RCC 7860 (cell line): ENCODE measurements at regions not wholly inside any gene's neighbourhood (a gene's known extent, or its start where the extent isn't known, plus 50 kb on each side); places are given as distances from the start of the nearest gene placed in this dataset.
A peak's percentile ranks its signal among the peaks of the same experiment; 100 is the strongest.
"Not testable (repeated sequence)": the region's sequence is repeated elsewhere in the genome, so short reads cannot be mapped to it uniquely, and the experiment has no call there.

Experiments
- DNase-seq: peaks from one replicate; pipeline ENCODE4 v3.0.0-alpha.2; 2015; ENCODE audit warnings: low spot score
- FAIRE-seq: peaks from 2 replicates; lab custom pipeline; 2012; peaks lifted over from hg19 to GRCh38; lab: Jason Lieb, UNC

DNA sequence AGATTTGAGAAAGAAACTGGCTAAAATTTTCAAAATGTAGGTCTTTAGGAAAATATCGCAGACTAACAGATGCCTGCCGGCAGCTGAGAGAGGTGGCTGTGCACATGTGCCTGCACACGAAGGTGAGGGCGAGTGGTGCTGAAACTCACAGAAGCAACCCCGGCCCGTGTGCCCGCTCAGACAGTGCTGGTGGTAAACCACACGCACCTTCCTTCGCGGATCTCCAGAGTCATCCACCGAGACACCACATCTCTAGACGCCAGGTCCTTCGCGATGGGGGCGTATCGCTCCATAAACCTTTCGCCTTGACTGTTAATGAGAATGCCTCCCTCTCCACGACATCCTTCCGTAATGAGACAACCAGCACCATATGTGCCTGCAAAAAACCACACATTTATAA lies 68.5 kb upstream of the TNK2 start:
- FAIRE-seq, DNase-seq: not testable (repeated sequence)

DNA sequence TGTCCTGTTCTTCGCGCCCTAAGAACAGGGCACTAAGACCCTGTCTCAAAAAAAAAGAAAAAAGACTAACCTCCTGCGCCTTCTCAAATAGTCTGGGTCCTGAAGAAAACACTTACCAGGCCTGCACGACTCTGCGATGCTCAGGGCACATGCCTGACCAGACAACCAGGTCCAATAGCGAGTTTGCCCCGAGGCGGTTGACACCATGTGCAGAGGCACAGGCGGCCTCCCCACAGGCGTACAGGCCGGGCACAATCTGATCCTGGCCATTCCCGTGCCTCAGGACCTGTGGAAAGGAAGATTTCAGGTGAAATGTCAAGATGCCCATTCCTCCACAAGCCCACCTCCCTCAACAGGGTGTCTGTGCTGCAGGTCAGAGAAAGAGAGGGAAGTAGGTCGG lies 65.9 kb upstream of the TNK2 start:
- DNase-seq, FAIRE-seq: not testable (repeated sequence)

DNA sequence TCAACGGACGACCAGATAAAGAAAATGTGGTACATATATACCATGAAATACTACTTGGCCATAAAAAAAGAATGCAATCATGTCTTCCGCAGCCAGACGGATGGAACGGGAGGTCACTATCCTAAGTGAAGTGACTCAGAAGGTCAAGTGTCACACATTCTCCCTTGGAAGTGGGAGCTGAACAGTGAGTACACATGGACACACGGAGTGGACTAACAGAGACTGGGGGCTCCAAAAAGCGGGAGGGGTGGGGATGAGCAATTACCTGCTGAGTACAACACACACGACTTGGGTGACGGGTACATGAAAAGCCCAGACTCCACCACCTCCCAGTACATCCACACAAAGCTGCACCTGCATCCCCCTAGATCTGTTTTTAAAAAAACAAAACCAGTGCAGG lies 62.5 kb upstream of the TNK2 start:
- not testable (repeated sequence) for FAIRE-seq

DNA sequence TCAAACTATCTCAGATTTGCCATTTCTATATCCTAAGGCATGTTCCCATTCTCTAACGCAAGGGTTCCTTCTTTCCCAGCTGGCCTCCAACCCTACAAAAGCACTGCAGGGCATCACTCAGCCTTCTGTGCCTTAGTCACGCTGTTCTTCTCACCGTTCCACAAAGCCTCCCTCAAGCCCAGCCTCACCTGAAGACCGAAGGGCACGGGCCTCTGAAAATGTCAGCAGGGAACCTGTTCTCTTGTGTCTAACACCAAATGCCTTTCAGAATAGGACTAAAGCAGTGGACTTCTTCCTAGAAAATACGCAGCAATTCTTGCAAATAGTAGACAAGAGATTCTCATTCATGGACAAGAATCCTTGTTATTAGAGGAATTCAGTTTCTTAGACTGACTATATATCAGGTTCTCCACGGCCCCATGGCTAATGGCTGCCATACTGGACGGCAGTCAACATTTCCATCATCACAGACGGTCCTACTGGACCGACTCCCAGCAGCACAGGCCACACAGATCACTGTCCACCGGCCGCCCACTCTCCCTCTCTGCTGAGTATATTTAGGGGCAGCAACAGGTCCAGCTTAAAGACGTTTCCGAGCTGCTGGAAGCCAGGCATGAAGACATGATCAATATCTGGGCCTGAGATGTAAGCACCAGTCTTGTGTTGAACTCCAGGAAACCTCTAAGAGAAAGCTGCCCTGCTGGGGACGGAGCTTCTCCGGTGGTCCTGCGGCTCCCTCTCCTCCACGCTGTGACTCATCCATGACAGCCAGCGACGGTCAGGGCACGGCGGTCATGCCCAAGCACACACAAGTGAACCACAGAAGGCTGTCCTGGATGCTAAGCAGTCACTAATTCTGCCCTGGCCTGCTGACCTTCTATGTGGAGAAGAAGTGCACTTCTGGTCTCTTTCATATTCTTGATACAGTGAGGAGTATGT lies 61.8 kb upstream of the TNK2 start:
- not testable (repeated sequence) for FAIRE-seq, DNase-seq

More for the DNA sequence above, 62.5 kb upstream of the TNK2 start:
- DNase-seq = not testable (repeated sequence)

DNA sequence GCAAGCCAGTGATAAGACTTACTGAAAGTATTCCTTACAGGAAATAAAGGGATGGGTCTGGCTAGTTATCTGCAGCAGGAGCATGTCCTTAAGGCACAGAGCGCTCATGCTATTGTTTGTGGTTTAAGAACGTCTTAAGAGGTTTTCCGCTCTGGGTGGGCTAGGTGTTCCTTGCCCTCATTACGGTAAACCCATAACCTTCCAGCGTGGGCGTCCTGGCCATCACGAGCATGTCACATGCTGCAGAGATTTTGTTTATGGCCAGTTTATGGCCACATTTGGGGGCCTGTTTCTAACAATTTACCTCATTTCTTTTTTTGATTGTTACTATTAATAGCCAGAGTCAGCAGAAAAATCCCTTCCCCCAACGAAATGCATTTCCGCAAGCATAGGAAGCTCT lies 61.0 kb upstream of the TNK2 start:
- not testable (repeated sequence) for DNase-seq, FAIRE-seq

DNA sequence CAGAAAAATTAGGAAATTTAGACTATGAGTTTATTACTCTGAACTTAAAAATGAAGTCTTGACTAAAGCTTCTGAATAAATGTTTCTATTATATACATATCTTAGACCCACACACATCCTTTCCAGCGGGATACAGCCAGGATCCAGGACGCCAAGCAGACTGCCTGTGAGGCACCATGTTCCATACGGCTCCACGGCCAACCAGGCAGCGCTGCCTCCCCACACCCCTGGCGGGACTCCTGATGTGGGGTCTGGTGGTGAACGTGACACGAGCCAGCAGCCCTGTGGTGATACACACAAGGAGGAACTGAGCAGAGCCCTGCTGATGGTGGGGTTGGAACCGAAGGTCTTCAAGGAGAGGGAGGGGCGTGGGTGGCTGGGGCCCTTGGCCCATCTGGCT lies 59.8 kb upstream of the TNK2 start:
- DNase-seq = not testable (repeated sequence)

DNA sequence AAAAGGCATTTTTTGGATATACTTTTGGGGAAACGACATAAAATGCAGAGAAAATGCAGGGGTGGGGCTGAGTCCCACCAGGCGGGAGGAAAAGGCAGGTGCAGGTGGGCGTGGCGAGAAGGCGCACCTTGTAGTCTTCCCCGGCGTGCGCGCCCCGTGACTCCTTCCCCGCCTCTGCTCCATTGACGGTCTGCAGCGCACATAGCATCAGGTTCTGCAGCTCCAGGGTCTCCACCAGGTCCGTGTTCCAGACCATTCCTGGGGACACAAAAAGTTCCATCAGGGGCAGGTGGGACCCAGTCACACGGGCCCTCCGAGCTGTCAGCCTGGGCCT lies 59.0 kb upstream of the TNK2 start:
- FAIRE-seq, DNase-seq: not testable (repeated sequence)

More for the DNA sequence above, 59.8 kb upstream of the TNK2 start:
- FAIRE-seq = not testable (repeated sequence)

DNA sequence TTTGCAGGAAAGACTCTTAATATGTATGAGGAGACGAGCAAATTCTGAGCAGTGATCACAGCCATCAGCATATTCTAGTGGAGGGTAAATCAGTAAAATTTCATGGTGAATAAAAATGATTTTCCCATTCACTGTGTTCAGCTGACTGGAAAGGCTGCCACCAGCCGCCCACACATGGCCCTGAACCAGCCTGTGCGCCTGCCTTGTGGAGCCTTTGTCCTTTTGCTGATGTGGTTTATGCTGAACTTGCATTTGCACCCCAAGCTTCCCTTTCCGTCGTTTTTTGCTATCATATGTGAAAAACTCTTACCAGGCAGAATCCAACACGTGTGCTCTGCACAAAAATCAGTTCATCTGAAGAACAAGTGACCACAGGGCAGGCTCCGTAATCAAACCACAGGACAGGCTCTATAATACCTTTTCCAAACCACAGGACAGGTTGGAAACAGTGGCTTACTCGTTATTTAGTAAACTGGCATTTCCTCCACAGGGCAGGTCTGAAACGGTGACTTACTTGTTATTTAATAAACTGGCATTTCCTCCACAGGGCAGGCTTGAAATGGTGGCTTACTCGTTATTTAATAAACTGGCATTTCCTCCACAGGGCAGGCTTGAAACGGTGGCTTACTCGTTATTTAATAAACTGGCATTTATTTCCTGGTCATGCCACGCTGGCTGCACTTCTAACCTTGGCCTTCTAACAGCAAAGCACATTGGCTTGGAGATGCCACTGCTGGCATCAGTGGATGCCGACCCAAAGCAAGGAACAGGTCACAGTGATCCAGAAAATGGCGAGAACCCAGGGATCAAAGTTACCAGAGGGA lies 58.4 kb upstream of the TNK2 start:
- DNase-seq, FAIRE-seq: not testable (repeated sequence)

DNA sequence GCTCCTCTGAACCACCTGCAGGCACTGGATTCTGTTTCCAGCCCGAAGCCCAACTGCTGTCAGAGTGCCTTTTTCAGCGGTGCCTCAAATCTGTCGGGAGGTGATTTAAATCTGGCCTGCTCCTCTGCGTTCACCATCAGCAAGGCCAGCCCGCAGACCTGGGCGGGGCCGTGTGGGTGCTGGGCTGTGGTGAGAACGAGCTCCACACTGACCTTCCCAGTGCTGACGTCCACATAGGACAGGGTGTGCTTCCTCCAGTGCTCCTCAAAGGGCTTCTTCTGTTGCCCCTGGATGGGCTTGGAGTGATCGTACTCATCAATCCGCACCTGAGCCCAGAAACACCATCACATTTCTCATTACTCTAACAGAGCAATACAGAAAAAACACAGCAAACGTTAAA lies 56.9 kb upstream of the TNK2 start:
- not testable (repeated sequence) for FAIRE-seq, DNase-seq

DNA sequence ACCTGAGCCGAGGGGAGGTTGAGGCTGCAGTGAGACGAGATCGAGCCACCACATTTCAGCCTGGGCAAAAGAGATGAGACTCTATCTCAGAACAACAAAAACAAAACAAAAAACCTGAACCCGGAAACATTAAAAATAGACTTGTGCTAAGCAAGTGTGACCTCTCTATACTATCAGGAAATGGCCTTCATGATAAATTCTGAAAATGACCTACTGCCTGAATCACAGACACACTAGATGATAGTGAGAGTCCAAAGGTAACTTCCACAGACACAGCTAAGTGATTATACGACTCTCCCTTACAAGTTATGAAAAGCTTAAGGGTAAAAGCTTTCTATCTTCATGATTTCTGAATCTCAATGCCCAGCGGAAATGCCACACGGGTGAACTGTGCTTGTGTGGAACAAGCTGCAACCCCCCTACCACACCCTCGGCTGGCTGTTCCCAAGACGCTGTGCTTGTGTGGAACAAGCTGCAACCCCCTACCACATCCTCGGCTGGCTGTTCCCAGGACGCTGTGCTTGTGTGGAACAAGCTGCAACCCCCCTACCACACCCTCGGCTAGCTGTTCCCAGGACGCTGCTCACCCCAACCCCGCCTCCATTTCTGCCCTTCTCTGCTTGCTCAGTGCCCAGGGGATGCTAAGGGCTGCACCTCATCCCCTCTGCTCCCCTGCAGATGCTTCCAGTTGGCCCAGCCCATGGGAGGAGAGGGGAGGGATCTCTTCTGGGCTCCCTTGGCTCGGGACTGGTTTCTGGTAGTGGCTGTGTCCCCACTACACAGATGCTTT lies 56.2 kb upstream of the TNK2 start:
- not testable (repeated sequence) for FAIRE-seq, DNase-seq

DNA sequence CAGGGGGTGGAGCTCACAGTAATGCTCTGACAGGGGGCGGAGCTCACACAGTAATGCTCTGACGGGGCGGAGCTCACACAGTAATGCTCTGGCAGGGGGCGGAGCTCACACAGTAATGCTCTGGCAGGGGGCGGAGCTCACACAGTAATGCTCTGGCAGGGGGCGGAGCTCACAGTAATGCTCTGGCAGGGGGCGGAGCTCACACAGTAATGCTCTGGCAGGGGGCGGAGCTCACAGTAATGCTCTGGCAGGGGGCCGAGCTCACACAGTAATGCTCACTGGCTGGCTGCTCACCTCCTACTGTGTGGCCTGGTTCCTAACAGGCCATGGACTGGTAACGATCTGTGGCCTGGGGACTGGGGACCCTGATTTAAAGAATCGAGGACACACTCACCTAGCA lies 53.9 kb upstream of the TNK2 start:
- not testable (repeated sequence) for FAIRE-seq, DNase-seq

DNA sequence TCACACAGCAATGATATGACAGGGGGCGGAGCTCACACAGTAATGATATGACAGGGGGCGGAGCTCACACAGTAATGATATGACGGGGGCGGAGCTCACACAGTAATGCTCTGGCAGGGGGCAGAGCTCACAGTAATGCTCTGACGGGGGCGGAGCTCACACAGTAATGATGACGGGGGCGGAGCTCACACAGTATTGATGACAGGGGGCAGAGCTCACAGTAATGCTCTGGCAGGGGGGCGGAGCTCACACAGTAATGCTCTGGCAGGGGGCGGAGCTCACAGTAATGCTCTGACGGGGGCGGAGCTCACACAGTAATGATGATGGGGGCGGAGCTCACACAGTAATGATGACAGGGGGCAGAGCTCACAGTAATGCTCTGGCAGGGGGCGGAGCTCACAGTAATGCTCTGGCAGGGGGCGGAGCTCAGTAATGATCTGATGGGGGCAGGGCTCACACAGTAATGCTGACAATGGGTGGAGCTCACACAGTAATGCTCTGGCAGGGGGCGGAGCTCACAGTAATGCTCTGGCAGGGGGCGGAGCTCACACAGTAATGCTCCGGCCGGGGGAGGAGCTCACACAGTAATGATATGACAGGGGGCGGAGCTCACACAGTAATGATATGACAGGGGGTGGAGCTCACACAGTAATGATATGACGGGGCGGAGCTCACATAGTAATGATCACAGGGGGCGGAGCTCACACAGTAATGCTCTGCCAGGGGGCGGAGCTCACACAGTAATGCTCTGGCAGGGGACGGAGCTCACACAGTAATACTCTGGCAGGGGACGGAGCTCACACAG lies 52.8 kb upstream of the TNK2 start:
- peak; percentile 5 for DNase-seq
- not testable (repeated sequence) for FAIRE-seq

DNA sequence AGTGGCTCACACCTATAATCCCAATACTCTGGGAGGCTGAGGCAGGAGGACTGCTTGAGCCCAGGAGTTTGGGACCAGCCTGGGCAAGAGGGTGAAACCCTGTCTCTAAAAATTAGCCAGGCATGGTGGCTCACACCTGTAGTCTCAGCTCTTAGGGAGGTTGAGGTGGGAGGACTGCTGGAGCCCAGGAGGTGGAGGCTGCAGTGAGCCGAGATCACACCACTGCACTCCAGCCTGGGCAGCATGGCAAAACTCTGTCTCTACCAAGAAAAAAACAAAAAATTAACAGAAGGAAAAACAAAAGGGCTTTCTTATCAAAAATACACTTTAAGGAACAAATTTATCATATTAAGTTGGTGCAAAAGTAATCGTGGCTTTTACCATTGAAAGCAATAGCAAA lies 51.8 kb upstream of the TNK2 start:
- DNase-seq, FAIRE-seq: not testable (repeated sequence)

DNA sequence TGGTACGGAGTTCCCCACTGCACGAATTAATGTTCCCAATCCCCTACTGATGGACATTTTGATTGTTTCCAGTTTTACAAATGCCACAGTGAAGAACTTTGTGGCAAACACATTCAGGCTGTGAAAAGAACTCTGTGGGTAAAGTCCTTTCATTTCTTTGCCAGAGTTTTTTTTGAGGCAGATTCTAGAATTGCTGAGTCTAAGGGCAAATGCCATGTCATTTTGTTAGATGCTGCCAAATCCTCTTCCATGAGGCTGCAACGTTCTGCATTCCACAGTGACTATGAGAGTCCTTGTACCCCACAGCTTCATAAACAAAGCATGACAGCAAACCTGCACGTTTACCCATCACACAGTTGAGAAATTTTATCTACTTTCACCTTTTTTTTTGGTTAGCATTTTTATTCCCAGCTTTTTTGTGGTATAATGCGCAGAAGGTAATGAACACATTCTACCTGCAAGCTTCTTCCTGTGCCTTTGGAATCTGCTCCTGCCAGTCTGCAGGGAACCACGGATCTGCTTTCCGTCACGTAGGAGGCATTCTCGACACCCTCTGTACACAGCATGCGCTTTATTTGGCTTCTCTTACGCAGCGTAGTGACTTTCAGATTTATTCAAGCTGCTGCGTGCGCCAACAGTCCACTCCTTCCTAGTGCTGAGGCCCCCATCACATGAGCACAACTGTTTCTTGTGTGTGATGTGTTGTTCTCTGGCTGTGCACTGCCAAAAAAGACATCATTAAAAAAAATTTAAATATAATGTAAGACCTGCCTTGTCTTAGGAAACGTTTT lies 51.2 kb upstream of the TNK2 start:
- DNase-seq, FAIRE-seq: not testable (repeated sequence)

DNA sequence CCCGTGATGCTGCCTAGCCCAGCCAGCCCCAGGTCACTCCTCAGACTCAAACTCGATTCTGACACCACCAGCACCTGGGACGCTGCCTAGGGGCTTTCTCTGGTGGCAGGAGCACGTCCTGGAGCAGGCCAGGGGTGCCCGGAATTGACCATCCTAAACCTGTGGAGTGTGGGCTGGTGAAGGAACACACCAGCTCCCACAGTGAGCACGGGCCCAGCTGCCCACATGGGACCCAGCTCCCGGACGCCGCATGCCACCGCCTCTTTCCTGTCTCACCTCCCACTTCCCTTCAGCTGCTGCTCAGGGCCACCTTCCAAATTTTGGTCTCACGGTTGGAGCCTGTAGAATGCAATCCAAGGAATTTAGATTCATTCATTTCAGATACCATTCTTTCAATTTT lies 50.4 kb upstream of the TNK2 start:
- FAIRE-seq = not testable (repeated sequence)

More for the DNA sequence above, 50.4 kb upstream of the TNK2 start:
- not testable (repeated sequence) for DNase-seq
